IPS-15b (cell line): ENCODE measurements at regions not wholly inside any gene's neighbourhood (a gene's known extent, or its start where the extent isn't known, plus 50 kb on each side); places are given as distances from the start of the nearest gene placed in this dataset.

ENCODE experiments used
- H3K27me3 ChIP-seq: one replicate; pipeline ENCODE4 v1.6.1; 2013; ENCODE audit warnings: low read length; ENCODE audit not compliant: control insufficient read depth, insufficient read depth
- H3K36me3 ChIP-seq: one replicate; pipeline ENCODE4 v1.6.1; 2013; ENCODE audit warnings: low read length; ENCODE audit not compliant: control insufficient read depth, insufficient read depth
- H3K4me1 ChIP-seq: one replicate; pipeline ENCODE4 v1.6.1; 2013; ENCODE audit warnings: mild to moderate bottlenecking, low read length; ENCODE audit not compliant: control insufficient read depth, insufficient read depth
- H3K4me3 ChIP-seq: one replicate; pipeline ENCODE4 v1.5.1; 2013; ENCODE audit warnings: low read depth, low read length
- H3K9ac ChIP-seq: one replicate; pipeline ENCODE4 v1.6.1; 2013; ENCODE audit warnings: low read depth, mild to moderate bottlenecking, low read length
- H3K9me3 ChIP-seq: one replicate; pipeline ENCODE4 v1.6.1; 2013; ENCODE audit warnings: mild to moderate bottlenecking, low read length; ENCODE audit not compliant: control insufficient read depth, insufficient read depth

- no peaks in the 10 kb centered on the region for H3K36me3 ChIP-seq
- no peaks in the 10 kb centered on the region for H3K27me3 ChIP-seq
- H3K9me3 ChIP-seq, result no peaks in the 10 kb centered on the region
- no peak overlapping the region for H3K4me3 ChIP-seq
- no peaks in the 10 kb centered on the region for H3K4me1 ChIP-seq
- H3K9ac ChIP-seq, result no peak overlapping the region
Observed at GRCh38 chr1:22379566-22379965, 72.1 kb upstream of the ZBTB40 start.

- no peaks in the 10 kb centered on the region for H3K9me3 ChIP-seq
- no peaks in the 10 kb centered on the region for H3K27me3 ChIP-seq
- no peaks in the 10 kb centered on the region for H3K4me1 ChIP-seq
Observed at GRCh38 chr1:22380024-22380785, 71.4 kb upstream of the ZBTB40 start.

GRCh38 chr1:22383526-22384294 is 67.9 kb upstream of the ZBTB40 start:
- no peaks in the 10 kb centered on the region for H3K9me3 ChIP-seq
- no peak overlapping the region for H3K4me3 ChIP-seq
- H3K27me3 ChIP-seq, result no peaks in the 10 kb centered on the region
- H3K36me3 ChIP-seq, result no peaks in the 10 kb centered on the region
- H3K4me1 ChIP-seq, result no peaks in the 10 kb centered on the region
- H3K9ac ChIP-seq, result no peak overlapping the region

More at GRCh38 chr1:22380024-22380785, 71.4 kb upstream of the ZBTB40 start:
- Histone ChIP-seq H3K36me3 (no peaks in the 10 kb centered on the region), H3K9ac (no peak overlapping the region), H3K4me3 (no peak overlapping the region)

GRCh38 chr1:22385537-22385936 is 66.1 kb upstream of the ZBTB40 start:
- no peaks in the 10 kb centered on the region for H3K36me3 ChIP-seq
- no peak overlapping the region for H3K4me3 ChIP-seq
- H3K9ac ChIP-seq, result no peak overlapping the region
- H3K27me3 ChIP-seq, result no peaks in the 10 kb centered on the region
- H3K9me3 ChIP-seq, result no peaks in the 10 kb centered on the region
- no peaks in the 10 kb centered on the region for H3K4me1 ChIP-seq

GRCh38 chr1:22386774-22387173 is 64.9 kb upstream of the ZBTB40 start:
- Histone ChIP-seq H3K9ac (no peak overlapping the region), H3K9me3 (no peaks in the 10 kb centered on the region), H3K4me1 (no peaks in the 10 kb centered on the region), H3K36me3 (no peaks in the 10 kb centered on the region), H3K27me3 (no peaks in the 10 kb centered on the region), H3K4me3 (no peak overlapping the region)

GRCh38 chr1:22387919-22388580 is 63.6 kb upstream of the ZBTB40 start:
- no peaks in the 10 kb centered on the region for H3K27me3 ChIP-seq
- H3K4me3 ChIP-seq, result no peak overlapping the region
- no peaks in the 10 kb centered on the region for H3K4me1 ChIP-seq
- no peaks in the 10 kb centered on the region for H3K36me3 ChIP-seq
- no peaks in the 10 kb centered on the region for H3K9me3 ChIP-seq
- no peak overlapping the region for H3K9ac ChIP-seq

GRCh38 chr1:22388671-22389450 is 62.8 kb upstream of the ZBTB40 start:
- Histone ChIP-seq H3K9me3 (no peaks in the 10 kb centered on the region), H3K27me3 (no peaks in the 10 kb centered on the region), H3K36me3 (no peaks in the 10 kb centered on the region), H3K4me1 (no peaks in the 10 kb centered on the region), H3K4me3 (no peak overlapping the region), H3K9ac (no peak overlapping the region)

GRCh38 chr1:22393587-22393986 is 58.1 kb upstream of the ZBTB40 start:
- Histone ChIP-seq H3K9me3 (no peaks in the 10 kb centered on the region), H3K4me3 (no peak overlapping the region), H3K36me3 (no peaks in the 10 kb centered on the region), H3K27me3 (no peaks in the 10 kb centered on the region), H3K9ac (no peak overlapping the region), H3K4me1 (peaks cover 7% of the 10 kb centered on the region)

GRCh38 chr1:22398656-22399420 is 52.8 kb upstream of the ZBTB40 start:
- Histone ChIP-seq H3K27me3 (no peaks in the 10 kb centered on the region), H3K4me3 (no peak overlapping the region), H3K36me3 (no peaks in the 10 kb centered on the region)

GRCh38 chr1:22399421-22400091 is 52.1 kb upstream of the ZBTB40 start:
- Histone ChIP-seq H3K4me3 (no peak overlapping the region), H3K27me3 (no peaks in the 10 kb centered on the region), H3K36me3 (no peaks in the 10 kb centered on the region), H3K9me3 (no peaks in the 10 kb centered on the region), H3K4me1 (peaks cover 3% of the 10 kb centered on the region), H3K9ac (no peak overlapping the region)

More at GRCh38 chr1:22398656-22399420, 52.8 kb upstream of the ZBTB40 start:
- Histone ChIP-seq H3K9ac (no peak overlapping the region), H3K9me3 (no peaks in the 10 kb centered on the region), H3K4me1 (peaks cover 7% of the 10 kb centered on the region)
